ENCODE measurements at regions not wholly inside any gene's neighbourhood (a gene's known extent, or its start where the extent isn't known, plus 50 kb on each side); places are given as distances from the start of the nearest gene placed in this dataset.
"Not testable (repeated sequence)": the region's sequence is repeated elsewhere in the genome, so short reads cannot be mapped to it uniquely, and the experiment has no call there.

- peaks cover 0 to 31% (median 11%) of the 10 kb centered on the region in 7 donors for H3K9me3 Mint-ChIP-seq
- not testable (repeated sequence) for ATAC-seq (ENCODE audit: low read depth in 2 of 2); H3K4me3 Mint-ChIP-seq; H3K4me3 ChIP-seq (ENCODE audit: low read depth, low read length); H3K4me1 ChIP-seq (ENCODE audit: control insufficient read depth, insufficient read depth, low read length, poor library complexity, severe bottlenecking); H3K27ac Mint-ChIP-seq; H3K36me3 ChIP-seq (ENCODE audit: control insufficient read depth, insufficient read depth, low read length); H3K36me3 Mint-ChIP-seq; DNase-seq; H3K9me3 ChIP-seq (ENCODE audit: control insufficient read depth in 2 of 2, low read length in 2 of 2); H3K27me3 Mint-ChIP-seq; H3K27ac ChIP-seq (ENCODE audit: insufficient read depth, low read length, poor library complexity, severe bottlenecking); H3K4me1 Mint-ChIP-seq; H3K27me3 ChIP-seq (ENCODE audit: control insufficient read depth, insufficient read depth, low read length)
Observed at GRCh38 chr14:27799066-27800028, 967.2 kb upstream of the FOXG1 start.

GRCh38 chr14:27817746-27818430 is 948.7 kb upstream of the FOXG1 start:
- DNase-seq; H3K27ac Mint-ChIP-seq; H3K4me3 ChIP-seq (ENCODE audit: low read depth, low read length); ATAC-seq (ENCODE audit: low read depth in 2 of 2); H3K27me3 Mint-ChIP-seq; H3K27me3 ChIP-seq (ENCODE audit: control insufficient read depth, insufficient read depth, low read length); H3K4me1 ChIP-seq (ENCODE audit: control insufficient read depth, insufficient read depth, low read length, poor library complexity, severe bottlenecking); H3K36me3 Mint-ChIP-seq; H3K36me3 ChIP-seq (ENCODE audit: control insufficient read depth, insufficient read depth, low read length); H3K9me3 ChIP-seq (ENCODE audit: control insufficient read depth in 2 of 2, low read length in 2 of 2); H3K4me1 Mint-ChIP-seq; H3K27ac ChIP-seq (ENCODE audit: insufficient read depth, low read length, poor library complexity, severe bottlenecking); H3K4me3 Mint-ChIP-seq: not testable (repeated sequence)
- H3K9me3 Mint-ChIP-seq: peaks cover 3 to 22% (median 11%) of the 10 kb centered on the region in 7 donors

- H3K27me3 Mint-ChIP-seq; H3K4me3 Mint-ChIP-seq; H3K27me3 ChIP-seq (ENCODE audit: control insufficient read depth, insufficient read depth, low read length); H3K4me3 ChIP-seq (ENCODE audit: low read depth, low read length); DNase-seq; H3K36me3 ChIP-seq (ENCODE audit: control insufficient read depth, insufficient read depth, low read length); H3K36me3 Mint-ChIP-seq; H3K27ac Mint-ChIP-seq; H3K9me3 ChIP-seq (ENCODE audit: control insufficient read depth in 2 of 2, low read length in 2 of 2); H3K4me1 Mint-ChIP-seq; ATAC-seq (ENCODE audit: low read depth in 2 of 2); H3K27ac ChIP-seq (ENCODE audit: insufficient read depth, low read length, poor library complexity, severe bottlenecking); H3K4me1 ChIP-seq (ENCODE audit: control insufficient read depth, insufficient read depth, low read length, poor library complexity, severe bottlenecking): not testable (repeated sequence)
- H3K9me3 Mint-ChIP-seq: peaks cover 3 to 18% (median 9%) of the 10 kb centered on the region in 7 donors
Observed at GRCh38 chr14:27826149-27826548, 940.4 kb upstream of the FOXG1 start.

- not testable (repeated sequence) for H3K4me3 Mint-ChIP-seq; H3K36me3 Mint-ChIP-seq; H3K4me1 ChIP-seq (ENCODE audit: control insufficient read depth, insufficient read depth, low read length, poor library complexity, severe bottlenecking); H3K27ac ChIP-seq (ENCODE audit: insufficient read depth, low read length, poor library complexity, severe bottlenecking); H3K9me3 Mint-ChIP-seq; H3K27ac Mint-ChIP-seq; H3K36me3 ChIP-seq (ENCODE audit: control insufficient read depth, insufficient read depth, low read length); H3K27me3 Mint-ChIP-seq; H3K4me3 ChIP-seq (ENCODE audit: low read depth, low read length); H3K27me3 ChIP-seq (ENCODE audit: control insufficient read depth, insufficient read depth, low read length); ATAC-seq (ENCODE audit: low read depth in 2 of 2); H3K4me1 Mint-ChIP-seq; DNase-seq; H3K9me3 ChIP-seq (ENCODE audit: control insufficient read depth in 2 of 2, low read length in 2 of 2)
Observed at GRCh38 chr14:27831978-27832377, 934.6 kb upstream of the FOXG1 start.

GRCh38 chr14:27833001-27833400 is 933.6 kb upstream of the FOXG1 start:
- H3K27me3 ChIP-seq (ENCODE audit: control insufficient read depth, insufficient read depth, low read length); DNase-seq; H3K4me3 ChIP-seq (ENCODE audit: low read depth, low read length); H3K36me3 ChIP-seq (ENCODE audit: control insufficient read depth, insufficient read depth, low read length); H3K27ac ChIP-seq (ENCODE audit: insufficient read depth, low read length, poor library complexity, severe bottlenecking); H3K4me1 ChIP-seq (ENCODE audit: control insufficient read depth, insufficient read depth, low read length, poor library complexity, severe bottlenecking); ATAC-seq (ENCODE audit: low read depth in 2 of 2); H3K27me3 Mint-ChIP-seq; H3K36me3 Mint-ChIP-seq; H3K4me3 Mint-ChIP-seq; H3K27ac Mint-ChIP-seq; H3K4me1 Mint-ChIP-seq; H3K9me3 Mint-ChIP-seq; H3K9me3 ChIP-seq (ENCODE audit: control insufficient read depth in 2 of 2, low read length in 2 of 2): not testable (repeated sequence)

GRCh38 chr14:27836386-27836785 is 930.2 kb upstream of the FOXG1 start:
- ATAC-seq (ENCODE audit: low read depth in 2 of 2) (no peak), DNase-seq (no peak)
- Histone ChIP-seq H3K36me3 (ENCODE audit: control insufficient read depth, insufficient read depth, low read length) (no peaks in the 10 kb centered on the region), H3K9me3 (ENCODE audit: control insufficient read depth in 2 of 2, low read length in 2 of 2) (no peaks in the 10 kb centered on the region), H3K27ac (ENCODE audit: insufficient read depth, low read length, poor library complexity, severe bottlenecking) (no peak overlapping the region), H3K4me3 (ENCODE audit: low read depth, low read length) (no peak overlapping the region), H3K4me1 (ENCODE audit: control insufficient read depth, insufficient read depth, low read length, poor library complexity, severe bottlenecking) (no peaks in the 10 kb centered on the region), H3K27me3 (ENCODE audit: control insufficient read depth, insufficient read depth, low read length) (no peaks in the 10 kb centered on the region)
- H3K27me3 Mint-ChIP-seq: no peaks in the 10 kb centered on the region
- H3K4me3 Mint-ChIP-seq: no peak overlapping the region
- no peak overlapping the region for H3K27ac Mint-ChIP-seq
- no peaks in the 10 kb centered on the region for H3K36me3 Mint-ChIP-seq
- H3K4me1 Mint-ChIP-seq: no peaks in the 10 kb centered on the region
- H3K9me3 Mint-ChIP-seq: peaks cover 0 to 7% (median 5%) of the 10 kb centered on the region in 7 donors

- no peaks in the 10 kb centered on the region for H3K9me3 ChIP-seq (ENCODE audit: control insufficient read depth in 2 of 2, low read length in 2 of 2)
- H3K27me3 ChIP-seq (ENCODE audit: control insufficient read depth, insufficient read depth, low read length): no peaks in the 10 kb centered on the region
- H3K4me1 ChIP-seq (ENCODE audit: control insufficient read depth, insufficient read depth, low read length, poor library complexity, severe bottlenecking): no peaks in the 10 kb centered on the region
- Mint-ChIP-seq H3K36me3 (no peaks in the 10 kb centered on the region), H3K27ac (no peak overlapping the region), H3K4me3 (no peak overlapping the region), H3K27me3 (no peaks in the 10 kb centered on the region), H3K4me1 (no peaks in the 10 kb centered on the region), H3K9me3 (peaks cover 0 to 37% (median 11%) of the 10 kb centered on the region in 7 donors)
- H3K4me3 ChIP-seq (ENCODE audit: low read depth, low read length): no peak overlapping the region
- H3K27ac ChIP-seq (ENCODE audit: insufficient read depth, low read length, poor library complexity, severe bottlenecking): no peak overlapping the region
- no peaks in the 10 kb centered on the region for H3K36me3 ChIP-seq (ENCODE audit: control insufficient read depth, insufficient read depth, low read length)
- ATAC-seq (ENCODE audit: low read depth in 2 of 2) (no peak), DNase-seq (no peak)
Observed at GRCh38 chr14:27845241-27845850, 921.2 kb upstream of the FOXG1 start.

Measured in CD4-positive, CD25-positive, alpha-beta regulatory T cell (primary cell).